Neuronal stem cell (in vitro differentiated cells): ENCODE measurements at regions not wholly inside any gene's neighbourhood (a gene's known extent, or its start where the extent isn't known, plus 50 kb on each side); places are given as distances from the start of the nearest gene placed in this dataset.
A peak's percentile ranks its signal among the peaks of the same experiment; 100 is the strongest.

Experiments
- DNase-seq: peaks from one replicate; pipeline ENCODE4 v3.0.0-alpha.2; 2013; ENCODE audit warnings: low spot score
- H2AFZ ChIP-seq: one replicate; pipeline ENCODE4 v1.6.1; 2013; ENCODE audit warnings: mild to moderate bottlenecking, low read length, inconsistent platforms
- H2AK5ac ChIP-seq: 2 replicates; pipeline ENCODE4 v1.6.1; 2013; ENCODE audit warnings: low read depth, mild to moderate bottlenecking, inconsistent platforms, low read length, moderate library complexity, mixed read lengths
- H2BK120ac ChIP-seq: 2 replicates; pipeline ENCODE4 v1.6.1; 2013; ENCODE audit warnings: low read depth, mild to moderate bottlenecking, inconsistent platforms, low read length, moderate library complexity, mixed read lengths
- H2BK12ac ChIP-seq: one replicate; pipeline ENCODE4 v1.6.1; 2013; ENCODE audit warnings: low read length, inconsistent platforms
- H2BK15ac ChIP-seq: 2 replicates; pipeline ENCODE4 v1.6.1; 2013; ENCODE audit warnings: mild to moderate bottlenecking, low read length, inconsistent platforms, mixed read lengths
- H2BK5ac ChIP-seq: one replicate; pipeline ENCODE4 v1.6.1; 2013; ENCODE audit warnings: inconsistent platforms, mild to moderate bottlenecking, low read length, moderate library complexity
- H3K14ac ChIP-seq: one replicate; pipeline ENCODE4 v1.6.1; 2013; ENCODE audit warnings: low read length, inconsistent platforms
- H3K18ac ChIP-seq: 2 replicates; pipeline ENCODE4 v1.6.1; 2013; ENCODE audit warnings: low read length, inconsistent platforms
- H3K23ac ChIP-seq: 2 replicates; pipeline ENCODE4 v1.6.1; 2013; ENCODE audit warnings: low read depth, mild to moderate bottlenecking, mixed read lengths, low read length, inconsistent platforms; ENCODE audit not compliant: poor library complexity
- H3K27ac ChIP-seq: replicated peaks from 3 replicates; pipeline ENCODE4 v1.5.1; 2013; ENCODE audit warnings: low read length, inconsistent platforms
- H3K27me3 ChIP-seq, 3 experiments: 2 replicates each; pipeline ENCODE4 v1.6.1; 2013; ENCODE audit warnings: low read length in 3 of 3, mild to moderate bottlenecking in 2 of 3, inconsistent platforms in 1 of 3, low read depth in 1 of 3, mixed read lengths in 1 of 3, moderate library complexity in 1 of 3; ENCODE audit not compliant: control insufficient read depth in 3 of 3, insufficient read depth in 3 of 3
- H3K36me3 ChIP-seq, 2 donors: replicated peaks in 1 of 2; 2 replicates each; pipeline ENCODE4 v1.6.1; 2013; ENCODE audit warnings: low read length in 2 of 2; ENCODE audit not compliant: control insufficient read depth in 2 of 2, insufficient read depth in 2 of 2
- H3K4ac ChIP-seq: 2 replicates; pipeline ENCODE4 v1.6.1; 2013; ENCODE audit warnings: inconsistent platforms, mild to moderate bottlenecking, low read length, moderate library complexity
- H3K4me1 ChIP-seq, 2 donors: 1 replicate in 1 of 2; 2 replicates in 1 of 2; pipeline ENCODE4 v1.6.1; 2013; ENCODE audit warnings: low read length in 2 of 2, low read depth in 1 of 2; ENCODE audit not compliant: control insufficient read depth in 2 of 2, insufficient read depth in 1 of 2
- H3K4me2 ChIP-seq: one replicate; pipeline ENCODE4 v1.6.1; 2013; ENCODE audit warnings: mild to moderate bottlenecking, low read length, inconsistent platforms; ENCODE audit not compliant: insufficient read depth, poor library complexity, severe bottlenecking
- H3K4me3 ChIP-seq, 2 donors: 2 replicates each; pipeline ENCODE4 v1.5.1; 2013; ENCODE audit warnings: low read length in 2 of 2, mild to moderate bottlenecking in 2 of 2, inconsistent platforms in 1 of 2, moderate library complexity in 1 of 2
- H3K79me1 ChIP-seq: one replicate; pipeline ENCODE4 v1.6.1; 2013; ENCODE audit warnings: low read depth, mild to moderate bottlenecking, inconsistent platforms, low read length, moderate library complexity
- H3K9ac ChIP-seq: one replicate; pipeline ENCODE4 v1.6.1; 2013; ENCODE audit warnings: mild to moderate bottlenecking, low read depth, low read length, inconsistent platforms; ENCODE audit not compliant: poor library complexity
- H3K9me3 ChIP-seq, 2 donors: replicated peaks in 1 of 2; 2 replicates each; pipeline versions ENCODE3 to v1.6.1; 2013; ENCODE audit warnings: low read length in 2 of 2, mild to moderate bottlenecking in 2 of 2, inconsistent platforms in 1 of 2, low read depth in 1 of 2, mixed read lengths in 1 of 2, moderate library complexity in 1 of 2; ENCODE audit not compliant: control insufficient read depth in 2 of 2, insufficient read depth in 1 of 2
- H4K8ac ChIP-seq: one replicate; pipeline ENCODE4 v1.6.1; 2013; ENCODE audit warnings: low read depth, mild to moderate bottlenecking, inconsistent platforms, low read length, moderate library complexity
- H4K91ac ChIP-seq: one replicate; pipeline ENCODE4 v1.6.1; 2013; ENCODE audit warnings: low read length, low read depth, mild to moderate bottlenecking, inconsistent platforms; ENCODE audit not compliant: poor library complexity
- WGBS, 2 donors: extraction: QIAGEN DNeasy Blood & Tissue Kit; methylation state at CpG; one replicate each; pipeline ENCODE4 v1.1.7; 2013; ENCODE audit warnings: missing lambda C conversion rate in 2 of 2, mixed read lengths in 1 of 2; ENCODE audit not compliant: insufficient read length in 2 of 2, insufficient replicate concordance in 1 of 2; ENCODE audit errors: extremely low coverage in 2 of 2; 5-methylcytosine and 5-hydroxymethylcytosine counted together

- Histone ChIP-seq H2AFZ (peak overlapping the region; percentile 6), H4K8ac (no peak overlapping the region), H2BK120ac (no peak overlapping the region), H2BK12ac (no peak overlapping the region), H3K14ac (no peak overlapping the region), H3K18ac (no peak overlapping the region), H2BK5ac (no peak overlapping the region), H3K4ac (no peak overlapping the region), H3K27me3 (no peaks in the 10 kb centered on the region), H3K4me1 (no peaks in the 10 kb centered on the region), H3K9ac (no peak overlapping the region), H3K27ac (no peak overlapping the region), H3K4me3 (no peak overlapping the region), H3K4me2 (no peak overlapping the region), H3K36me3 (no peaks in the 10 kb centered on the region), H2AK5ac (no peak overlapping the region), H3K9me3 (peaks cover 5 to 11% of the 10 kb centered on the region in 2 donors), H3K79me1 (no peaks in the 10 kb centered on the region), H2BK15ac (no peak overlapping the region), H3K23ac (no peak overlapping the region), H4K91ac (no peak overlapping the region)
- no CpG with 5 or more reads among the region's 3 CpGs for WGBS, 2 donors
- DNase-seq: no peak
Measured at GRCh38 chr7:123319911-123320310, 120.1 kb upstream of the SLC13A1 start.

GRCh38 chr7:123314886-123315285, 115.1 kb upstream of the SLC13A1 start:
- Histone ChIP-seq H3K9me3 (no peaks in the 10 kb centered on the region), H2BK120ac (no peak overlapping the region), H2BK15ac (no peak overlapping the region), H3K27me3 (no peaks in the 10 kb centered on the region), H3K36me3 (no peaks in the 10 kb centered on the region), H3K14ac (no peak overlapping the region), H2BK12ac (no peak overlapping the region), H3K4ac (no peak overlapping the region), H3K4me3 (no peak overlapping the region), H3K4me1 (no peaks in the 10 kb centered on the region), H4K91ac (no peak overlapping the region), H2AK5ac (no peak overlapping the region), H2AFZ (no peak overlapping the region), H3K4me2 (no peak overlapping the region), H3K79me1 (no peaks in the 10 kb centered on the region), H4K8ac (no peak overlapping the region), H3K27ac (no peak overlapping the region), H3K9ac (no peak overlapping the region), H3K18ac (no peak overlapping the region), H3K23ac (no peak overlapping the region), H2BK5ac (no peak overlapping the region)
- no CpG with 5 or more reads among the region's 1 CpG for WGBS, 2 donors
- no peak for DNase-seq

- no peaks in the 10 kb centered on the region for H3K4me1 ChIP-seq
- no peak overlapping the region for H2BK5ac ChIP-seq
- no peak overlapping the region for H3K27ac ChIP-seq
- DNase-seq: no peak
- H3K4me2 ChIP-seq: no peak overlapping the region
- no peak overlapping the region for H3K14ac ChIP-seq
- no peak overlapping the region for H2AK5ac ChIP-seq
- no peak overlapping the region for H2BK15ac ChIP-seq
- no peak overlapping the region for H2AFZ ChIP-seq
- no peaks in the 10 kb centered on the region for H3K79me1 ChIP-seq
- no peak overlapping the region for H2BK120ac ChIP-seq
- H3K23ac ChIP-seq: no peak overlapping the region
- H3K27me3 ChIP-seq: no peaks in the 10 kb centered on the region
- no peaks in the 10 kb centered on the region for H3K36me3 ChIP-seq
- no peak overlapping the region for H3K4me3 ChIP-seq
- no peak overlapping the region for H4K8ac ChIP-seq
- no peaks in the 10 kb centered on the region for H3K9me3 ChIP-seq
- no peak overlapping the region for H2BK12ac ChIP-seq
- no peak overlapping the region for H4K91ac ChIP-seq
- H3K9ac ChIP-seq: no peak overlapping the region
- WGBS, 2 donors: no CpG with 5 or more reads among the region's 2 CpGs
- no peak overlapping the region for H3K18ac ChIP-seq
- H3K4ac ChIP-seq: no peak overlapping the region
Measured at GRCh38 chr7:123308254-123308951, 108.6 kb upstream of the SLC13A1 start.

- Histone ChIP-seq H3K4ac (no peak overlapping the region), H2AFZ (no peak overlapping the region), H3K4me1 (no peaks in the 10 kb centered on the region), H3K18ac (no peak overlapping the region), H3K14ac (no peak overlapping the region), H2BK5ac (no peak overlapping the region), H3K9ac (no peak overlapping the region), H2BK120ac (no peak overlapping the region), H3K23ac (no peak overlapping the region), H2AK5ac (no peak overlapping the region), H3K27me3 (no peaks in the 10 kb centered on the region), H3K27ac (no peak overlapping the region), H3K4me3 (no peak overlapping the region), H4K8ac (no peak overlapping the region), H3K4me2 (no peak overlapping the region), H3K9me3 (no peaks in the 10 kb centered on the region), H3K79me1 (no peaks in the 10 kb centered on the region), H2BK15ac (no peak overlapping the region), H3K36me3 (no peaks in the 10 kb centered on the region), H2BK12ac (no peak overlapping the region), H4K91ac (no peak overlapping the region)
- DNase-seq: no peak
- no CpG with 5 or more reads among the region's 2 CpGs for WGBS, 2 donors
Measured at GRCh38 chr7:123305840-123306375, 106.1 kb upstream of the SLC13A1 start.
